PC-9 (cell line): ENCODE measurements at regions not wholly inside any gene's neighbourhood (a gene's known extent, or its start where the extent isn't known, plus 50 kb on each side); places are given as distances from the start of the nearest gene placed in this dataset.

Source experiments
- BruUV-seq: library from RNA; stranded (reverse); fragments of 400-500 nt; replicated peaks from 2 replicates; lab custom pipeline; 2021; lab: Mats Ljungman, UMichigan
- CTCF ChIA-PET: fragments of 300-600 bp; sonication (Branson Sonifier 250); formaldehyde crosslinking; loops from one replicate; lab custom pipeline; 2022; ENCODE audit warnings: antibody characterized with exemption; lab: Charles Lee
- POLR2A ChIA-PET: fragments of 300-600 bp; sonication (Branson Sonifier 250); formaldehyde crosslinking; loops from one replicate; lab custom pipeline; 2022; ENCODE audit warnings: antibody characterized with exemption; ENCODE audit not compliant: unreplicated experiment; lab: Charles Lee
- DNase-seq, 2 experiments: peaks; one replicate each; pipeline versions ENCODE4 v3.0.0 to v3.0.0-alpha.2; 2015 to 2022; ENCODE audit warnings: mixed read lengths in 1 of 2
- H2AFZ ChIP-seq: fragments of 200-600 bp; sonication (generic); 2 replicates; pipeline ENCODE4 v1.8.1; 2017; ENCODE audit warnings: antibody characterized with exemption
- H3F3A ChIP-seq: fragments of 200-600 bp; sonication (generic); 2 replicates; pipeline ENCODE4 v1.8.1; 2017; ENCODE audit warnings: antibody characterized with exemption, mild to moderate bottlenecking, low read depth; ENCODE audit not compliant: insufficient read depth
- H3K27ac ChIP-seq: fragments of 200-600 bp; sonication (generic); 2 replicates; pipeline ENCODE4 v1.6.1; 2016; ENCODE audit warnings: mixed run types
- H3K27me3 ChIP-seq: fragments of 200-600 bp; sonication (generic); 2 replicates; pipeline ENCODE4 v1.6.1; 2016; ENCODE audit warnings: low read depth, mixed run types; ENCODE audit not compliant: insufficient read depth
- H3K36me3 ChIP-seq: fragments of 200-600 bp; sonication (generic); 2 replicates; pipeline ENCODE4 v1.6.1; 2016; ENCODE audit warnings: low read depth, mixed run types
- H3K4me1 ChIP-seq: fragments of 200-600 bp; sonication (generic); replicated peaks from 2 replicates; pipeline ENCODE4 v1.6.1; 2016; ENCODE audit warnings: mixed run types; ENCODE audit not compliant: insufficient read depth
- H3K4me2 ChIP-seq: fragments of 200-600 bp; sonication (generic); 2 replicates; pipeline ENCODE4 v1.6.1; 2017; ENCODE audit warnings: mixed run types
- H3K4me3 ChIP-seq: fragments of 200-600 bp; sonication (generic); 2 replicates; pipeline ENCODE4 v1.6.1; 2016; ENCODE audit warnings: mixed run types
- H3K79me2 ChIP-seq: fragments of 200-600 bp; sonication (generic); 2 replicates; pipeline ENCODE4 v1.6.1; 2017; ENCODE audit warnings: low read depth, mixed run types
- H3K9me2 ChIP-seq: fragments of 200-600 bp; sonication (generic); 2 replicates; pipeline ENCODE4 v1.8.1; 2017; ENCODE audit warnings: mild to moderate bottlenecking; ENCODE audit not compliant: insufficient read depth
- H3K9me3 ChIP-seq: fragments of 200-600 bp; sonication (generic); 2 replicates; pipeline ENCODE4 v1.8.1; 2016; ENCODE audit warnings: low read depth; ENCODE audit not compliant: insufficient read depth
- H4K20me1 ChIP-seq: fragments of 200-600 bp; sonication (generic); 2 replicates; pipeline ENCODE4 v1.8.1; 2017; ENCODE audit not compliant: insufficient read depth
- EZH2 ChIP-seq: fragments of 200-600 bp; sonication (generic); IDR thresholded peaks from 2 replicates; pipeline ENCODE4 v1.8.0; 2017; ENCODE audit warnings: antibody characterized with exemption, low read depth
- intact Hi-C: fragments of 100-400 bp; cut with micrococcal nuclease; formaldehyde crosslinking; loops from one replicate; pipeline ENCODE4 v1.10.0; 2022; ENCODE audit not compliant: unreplicated experiment
- TF ChIP-seq, protein P1 (sequence below): fragments of 200-600 bp; sonication (generic); conservative IDR thresholded peaks from 2 replicates; pipeline ENCODE4 v1.6.1; 2017; ENCODE audit warnings: mixed run types, antibody characterized with exemption, mild to moderate bottlenecking, moderate library complexity

DNA sequence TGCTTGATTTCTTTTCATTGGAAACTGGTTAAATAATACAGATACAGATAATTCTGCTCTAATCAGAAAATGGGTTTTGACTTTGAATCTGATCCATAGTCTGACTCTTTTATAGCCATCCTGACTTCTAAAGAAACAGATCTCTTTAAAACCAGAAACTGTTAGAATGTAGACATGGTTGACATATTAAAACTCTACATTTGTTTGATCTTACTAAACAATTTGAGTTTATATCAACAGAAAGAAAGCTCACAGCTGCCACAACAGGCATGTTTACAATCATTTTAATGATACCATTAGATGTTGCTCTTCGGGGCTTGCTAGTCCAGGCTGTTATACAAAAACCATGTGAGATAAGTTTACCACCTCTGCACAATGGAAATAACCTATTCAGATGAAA is 193.0 kb upstream of the SEMA3A start:
- Histone ChIP-seq H3K9me2 (0 out of 2 replicates have a peak, but pooled peaks cover 6% of the 10 kb centered on the region), H3K4me1 (no peaks in the 10 kb centered on the region), H4K20me1 (no peaks in the 10 kb centered on the region), H3K79me2 (no peaks in the 10 kb centered on the region), H2AFZ (no peak overlapping the region), H3K9me3 (no peaks in the 10 kb centered on the region; the same call in 1 of the 2 replicates), H3K27me3 (no peaks in the 10 kb centered on the region), H3K4me3 (no peak overlapping the region), H3K36me3 (no peaks in the 10 kb centered on the region), H3F3A (no peaks in the 10 kb centered on the region), H3K27ac (no peak overlapping the region), H3K4me2 (no peak overlapping the region)
- intact Hi-C loops, result no loop called here
- POLR2A ChIA-PET, result no interaction called here
- DNase-seq, result no peak
- no peak for TF ChIP-seq EZH2
- TF ChIP-seq, protein P1, sequence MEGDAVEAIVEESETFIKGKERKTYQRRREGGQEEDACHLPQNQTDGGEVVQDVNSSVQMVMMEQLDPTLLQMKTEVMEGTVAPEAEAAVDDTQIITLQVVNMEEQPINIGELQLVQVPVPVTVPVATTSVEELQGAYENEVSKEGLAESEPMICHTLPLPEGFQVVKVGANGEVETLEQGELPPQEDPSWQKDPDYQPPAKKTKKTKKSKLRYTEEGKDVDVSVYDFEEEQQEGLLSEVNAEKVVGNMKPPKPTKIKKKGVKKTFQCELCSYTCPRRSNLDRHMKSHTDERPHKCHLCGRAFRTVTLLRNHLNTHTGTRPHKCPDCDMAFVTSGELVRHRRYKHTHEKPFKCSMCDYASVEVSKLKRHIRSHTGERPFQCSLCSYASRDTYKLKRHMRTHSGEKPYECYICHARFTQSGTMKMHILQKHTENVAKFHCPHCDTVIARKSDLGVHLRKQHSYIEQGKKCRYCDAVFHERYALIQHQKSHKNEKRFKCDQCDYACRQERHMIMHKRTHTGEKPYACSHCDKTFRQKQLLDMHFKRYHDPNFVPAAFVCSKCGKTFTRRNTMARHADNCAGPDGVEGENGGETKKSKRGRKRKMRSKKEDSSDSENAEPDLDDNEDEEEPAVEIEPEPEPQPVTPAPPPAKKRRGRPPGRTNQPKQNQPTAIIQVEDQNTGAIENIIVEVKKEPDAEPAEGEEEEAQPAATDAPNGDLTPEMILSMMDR, result no peak
- BruUV-seq, result no TSS peak
- CTCF ChIA-PET, result no interaction called here

DNA sequence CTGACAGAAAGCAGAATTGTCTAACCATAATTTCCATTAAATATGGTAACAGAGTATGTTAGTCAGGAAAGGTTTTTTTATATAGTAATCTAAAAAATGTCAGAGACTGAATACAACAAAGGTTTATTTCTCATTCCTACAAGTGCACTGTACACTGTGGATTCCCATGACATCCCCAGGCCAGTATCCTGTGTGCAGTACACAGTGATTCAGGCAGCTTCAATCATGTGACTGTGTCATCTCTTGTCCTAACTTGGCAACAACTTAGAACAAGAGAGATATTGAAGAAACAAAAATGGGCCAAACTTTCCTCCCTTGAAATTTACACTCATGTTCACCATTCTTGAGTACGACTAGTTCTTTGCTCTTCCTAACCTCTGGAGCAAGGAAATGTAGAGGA is 189.8 kb upstream of the SEMA3A start:
- Histone ChIP-seq H3F3A (no peaks in the 10 kb centered on the region), H3K27me3 (no peaks in the 10 kb centered on the region), H3K4me3 (no peak overlapping the region), H3K36me3 (no peaks in the 10 kb centered on the region), H4K20me1 (no peaks in the 10 kb centered on the region), H3K27ac (no peak overlapping the region), H3K79me2 (no peaks in the 10 kb centered on the region), H3K4me1 (no peaks in the 10 kb centered on the region), H2AFZ (no peak overlapping the region), H3K9me2 (0 out of 2 replicates have a peak, but pooled peaks cover 6% of the 10 kb centered on the region), H3K9me3 (no peaks in the 10 kb centered on the region; the same call in 1 of the 2 replicates), H3K4me2 (no peak overlapping the region)
- ChIA-PET CTCF (no interaction called here), POLR2A (no interaction called here)
- intact Hi-C loops, result no loop called here
- TF ChIP-seq, protein P1, result no peak
- no peak for TF ChIP-seq EZH2
- BruUV-seq, result no TSS peak
- no peak for DNase-seq

DNA sequence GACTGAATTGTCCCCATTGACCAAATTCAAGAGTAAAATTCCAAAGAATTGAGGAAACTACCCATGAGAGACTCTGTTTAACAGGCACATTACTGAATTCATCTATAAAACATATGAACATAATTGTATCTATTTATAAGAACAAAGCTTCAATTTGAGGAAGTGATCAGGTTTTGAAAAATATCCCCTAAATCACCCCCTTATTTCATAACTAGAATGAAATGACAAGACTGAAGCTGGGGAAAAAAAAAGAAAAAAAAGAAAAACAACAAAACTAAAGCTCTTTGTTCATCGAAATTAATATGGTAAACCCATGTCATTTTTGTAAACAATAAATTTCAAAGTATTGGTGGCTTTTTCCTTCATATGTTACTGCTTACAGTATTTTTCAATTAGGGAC is 184.9 kb upstream of the SEMA3A start:
- Histone ChIP-seq H3K27me3 (no peaks in the 10 kb centered on the region), H3K4me3 (no peak overlapping the region), H3K36me3 (no peaks in the 10 kb centered on the region), H3F3A (no peaks in the 10 kb centered on the region), H3K4me2 (no peak overlapping the region), H3K9me2 (0 out of 2 replicates have a peak, but pooled peaks cover 6% of the 10 kb centered on the region), H2AFZ (no peak overlapping the region), H4K20me1 (no peaks in the 10 kb centered on the region), H3K9me3 (no peaks in the 10 kb centered on the region), H3K27ac (no peak overlapping the region), H3K4me1 (no peaks in the 10 kb centered on the region), H3K79me2 (no peaks in the 10 kb centered on the region)
- DNase-seq, result no peak
- POLR2A ChIA-PET, result no interaction called here
- CTCF ChIA-PET, result no interaction called here
- BruUV-seq, result no TSS peak
- TF ChIP-seq, protein P1, result no peak
- intact Hi-C loops, result no loop called here
